T-helper 17 cell (primary cell): ENCODE measurements at regions not wholly inside any gene's neighbourhood (a gene's known extent, or its start where the extent isn't known, plus 50 kb on each side); places are given as distances from the start of the nearest gene placed in this dataset.

ENCODE experiments used
- ATAC-seq: fragments of 150-1000 bp; cut with Tn5 transposase; 2 replicates; pipeline ENCODE4 v1.10.0; 2021; ENCODE audit warnings: mild to moderate bottlenecking, moderate library complexity
- DNase-seq, 3 donors: peaks; one replicate each; pipeline versions ENCODE4 v3.0.0 to v3.0.0-alpha.2; 2020 to 2021
- H3K9me3 ChIP-seq: one replicate; pipeline ENCODE4 v1.7.0; 2013; ENCODE audit warnings: low read length, mild to moderate bottlenecking; ENCODE audit not compliant: control insufficient read depth, poor library complexity, severe bottlenecking
- H3K27ac Mint-ChIP-seq: one replicate; pipeline ENCODE4 v1.8.0; 2022; ENCODE audit warnings: mild to moderate bottlenecking, moderate library complexity, mixed read lengths
- H3K27me3 Mint-ChIP-seq: one replicate; pipeline ENCODE4 v1.8.0; 2022; ENCODE audit warnings: mixed read lengths
- H3K36me3 Mint-ChIP-seq: one replicate; pipeline ENCODE4 v1.8.0; 2022; ENCODE audit warnings: low read depth, mixed read lengths
- H3K4me1 Mint-ChIP-seq: one replicate; pipeline ENCODE4 v1.8.0; 2022; ENCODE audit warnings: mild to moderate bottlenecking, mixed read lengths
- H3K4me3 Mint-ChIP-seq: one replicate; pipeline ENCODE4 v1.8.0; 2022; ENCODE audit warnings: mild to moderate bottlenecking, moderate library complexity, mixed read lengths

DNA sequence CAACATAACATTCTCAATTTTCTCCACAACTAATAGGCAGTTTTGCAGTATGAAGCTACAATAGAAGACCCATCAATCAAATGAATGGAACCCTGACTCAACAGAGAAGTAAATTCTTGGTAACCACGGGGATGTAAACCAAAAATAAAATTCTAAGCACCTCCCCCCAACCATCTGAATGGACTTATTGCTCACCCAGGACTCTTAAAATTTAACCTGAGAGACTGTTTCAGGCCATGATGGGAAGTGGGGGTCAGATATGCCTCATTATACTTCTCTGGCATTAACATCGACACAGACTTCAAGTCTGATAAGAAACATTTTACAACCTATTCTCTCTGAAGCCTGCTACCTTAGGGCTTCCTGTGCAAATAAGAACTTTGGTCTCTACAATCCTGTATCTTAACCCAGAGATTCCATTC, 620.9 kb downstream of the TLL1 start:
- H3K4me1 Mint-ChIP-seq: no peaks in the 10 kb centered on the region
- H3K27me3 Mint-ChIP-seq: no peaks in the 10 kb centered on the region
- no peak for ATAC-seq
- H3K9me3 ChIP-seq: peaks cover 2% of the 10 kb centered on the region
- H3K36me3 Mint-ChIP-seq: no peaks in the 10 kb centered on the region
- DNase-seq: no peak
- no peak overlapping the region for H3K4me3 Mint-ChIP-seq
- H3K27ac Mint-ChIP-seq: no peak overlapping the region

DNA sequence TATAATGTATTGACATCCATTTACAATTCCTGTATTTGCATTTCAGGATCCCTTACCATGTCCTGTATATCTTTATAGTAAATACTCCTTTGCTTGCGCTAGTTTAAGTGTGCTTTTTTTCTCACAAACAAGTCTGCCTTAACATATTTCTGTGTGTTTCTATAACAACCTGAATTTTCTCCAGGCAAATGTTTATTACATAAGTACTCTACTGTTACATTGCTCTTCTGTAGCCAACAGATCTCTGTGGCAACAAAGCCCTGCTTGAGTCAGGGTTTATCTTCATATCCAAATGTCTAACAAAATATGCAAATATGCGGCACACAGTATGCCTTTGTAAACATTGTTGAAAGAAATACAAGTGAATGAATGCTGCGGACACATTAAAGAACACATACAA, 625.5 kb downstream of the TLL1 start:
- Mint-ChIP-seq H3K36me3 (no peaks in the 10 kb centered on the region), H3K4me3 (no peak overlapping the region), H3K4me1 (no peaks in the 10 kb centered on the region), H3K27ac (no peak overlapping the region), H3K27me3 (no peaks in the 10 kb centered on the region)
- ATAC-seq (no peak), DNase-seq (no peak)
- H3K9me3 ChIP-seq: peaks cover 2% of the 10 kb centered on the region

DNA sequence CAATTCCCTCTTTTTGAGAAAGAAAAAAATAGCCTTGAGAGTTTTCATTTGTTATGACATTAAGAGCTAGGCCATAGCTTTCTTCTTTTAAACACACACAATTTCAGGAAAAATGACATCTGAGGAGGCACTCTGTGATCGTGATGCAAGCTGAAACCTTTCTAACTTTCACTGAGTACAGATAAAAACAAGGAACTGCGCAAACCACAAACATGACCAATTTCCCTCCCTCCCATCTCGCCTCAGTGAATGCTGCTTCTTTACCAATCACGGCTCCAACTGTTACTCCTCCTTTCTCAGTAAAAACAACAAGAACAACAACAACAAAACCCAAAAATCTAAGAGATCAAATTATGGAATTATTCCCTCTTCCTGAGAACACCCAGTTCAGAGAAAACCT, 626.8 kb downstream of the TLL1 start:
- H3K4me1 Mint-ChIP-seq: no peaks in the 10 kb centered on the region
- no peaks in the 10 kb centered on the region for H3K36me3 Mint-ChIP-seq
- no peak for DNase-seq

DNA sequence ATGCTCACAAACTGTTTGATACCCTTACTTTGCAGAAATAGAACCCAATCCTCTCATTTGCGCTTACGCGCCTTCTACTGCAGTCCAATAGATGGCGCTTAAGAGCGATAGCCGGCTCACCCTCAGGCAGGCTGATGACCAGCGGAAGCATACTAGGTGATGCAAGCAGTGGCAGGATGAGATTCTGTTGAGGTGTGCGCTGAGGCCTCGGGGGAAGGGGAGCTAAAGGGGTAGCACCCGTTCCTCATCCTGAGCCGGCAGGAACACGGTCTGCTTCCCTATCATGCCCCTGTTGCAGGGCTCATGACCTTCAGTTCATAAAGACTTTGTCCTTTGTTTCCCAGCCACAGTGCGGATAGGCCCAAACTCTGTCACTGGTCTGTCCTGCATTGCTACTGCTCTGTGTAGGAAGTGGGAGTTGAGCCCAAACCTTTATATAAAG, 628.9 kb downstream of the TLL1 start:
- no peaks in the 10 kb centered on the region for H3K27me3 Mint-ChIP-seq
- no peak for DNase-seq
- H3K4me1 Mint-ChIP-seq: no peaks in the 10 kb centered on the region
- no peak overlapping the region for H3K27ac Mint-ChIP-seq
- no peak overlapping the region for H3K4me3 Mint-ChIP-seq
- no peaks in the 10 kb centered on the region for H3K36me3 Mint-ChIP-seq
- no peak for ATAC-seq
- peaks cover 4% of the 10 kb centered on the region for H3K9me3 ChIP-seq

More for the DNA sequence above, 626.8 kb downstream of the TLL1 start:
- no peak overlapping the region for H3K27ac Mint-ChIP-seq
- no peak overlapping the region for H3K4me3 Mint-ChIP-seq
- H3K9me3 ChIP-seq: peaks cover 2% of the 10 kb centered on the region
- H3K27me3 Mint-ChIP-seq: no peaks in the 10 kb centered on the region
- ATAC-seq: no peak

DNA sequence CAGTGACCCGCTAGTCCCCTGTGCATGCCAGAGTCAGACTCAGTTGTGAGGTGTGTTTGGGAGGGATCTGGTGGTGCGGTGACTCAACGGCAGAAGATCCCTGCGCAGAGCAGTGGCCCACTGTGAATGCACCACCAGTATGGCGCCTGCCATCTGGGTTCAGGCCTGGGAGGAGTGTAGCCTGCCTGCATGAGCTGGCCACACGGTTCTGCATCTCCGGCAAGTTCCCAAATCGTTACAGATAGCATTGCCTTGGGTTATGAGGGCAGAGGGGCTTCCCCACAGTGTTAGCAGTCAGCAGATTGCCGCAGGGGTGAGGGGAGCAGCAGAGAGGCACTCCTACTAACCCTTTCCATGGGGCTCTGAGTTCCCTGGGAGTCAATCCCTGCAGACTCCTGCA, 629.6 kb downstream of the TLL1 start:
- Mint-ChIP-seq H3K4me3 (no peak overlapping the region), H3K4me1 (no peaks in the 10 kb centered on the region), H3K36me3 (no peaks in the 10 kb centered on the region), H3K27ac (no peak overlapping the region), H3K27me3 (no peaks in the 10 kb centered on the region)
- peaks cover 4% of the 10 kb centered on the region for H3K9me3 ChIP-seq
- no peak for ATAC-seq
- no peak for DNase-seq

DNA sequence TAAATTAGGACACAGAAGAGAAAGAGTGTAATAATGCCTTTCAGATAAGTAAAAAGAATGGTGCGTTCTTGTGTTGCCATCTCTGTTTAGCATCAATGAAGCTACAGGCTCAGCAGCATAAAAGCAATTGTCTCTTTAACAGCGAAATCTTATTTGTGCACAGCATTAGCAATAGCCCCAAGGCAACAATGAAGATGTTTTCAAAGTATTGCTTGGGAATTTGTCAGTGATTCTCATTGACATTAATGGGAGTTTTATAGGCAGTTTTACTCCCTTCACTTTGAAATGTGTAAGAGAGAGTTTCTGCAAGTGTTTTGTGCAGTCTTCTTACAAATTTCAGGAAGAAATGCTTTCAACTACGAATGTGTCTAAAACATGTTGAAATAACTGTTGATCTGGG, 633.0 kb downstream of the TLL1 start:
- no peaks in the 10 kb centered on the region for H3K27me3 Mint-ChIP-seq
- no peak overlapping the region for H3K27ac Mint-ChIP-seq
- no peak for ATAC-seq
- DNase-seq: no peak
- peaks cover 2% of the 10 kb centered on the region for H3K9me3 ChIP-seq
- H3K36me3 Mint-ChIP-seq: no peaks in the 10 kb centered on the region
- no peaks in the 10 kb centered on the region for H3K4me1 Mint-ChIP-seq
- no peak overlapping the region for H3K4me3 Mint-ChIP-seq

DNA sequence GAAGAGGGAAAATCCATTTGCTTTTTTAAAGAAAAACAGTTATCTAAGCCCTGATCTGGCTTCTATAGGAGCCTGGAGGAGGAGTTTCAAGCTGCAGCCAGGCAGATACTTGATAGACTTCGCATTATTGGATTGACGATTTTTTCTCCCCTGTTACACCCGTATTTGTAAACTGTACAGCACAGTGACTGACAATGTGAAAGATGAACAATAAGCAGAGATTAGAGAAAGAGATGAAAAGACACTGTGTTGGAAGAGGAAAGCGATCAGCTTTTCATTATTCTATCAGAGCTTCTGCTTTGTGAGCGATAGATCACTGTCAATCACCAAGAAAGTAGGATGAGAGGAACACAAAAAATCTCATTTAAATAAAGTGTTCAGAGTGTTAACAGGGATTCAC, 639.2 kb downstream of the TLL1 start:
- Mint-ChIP-seq H3K4me3 (no peak overlapping the region), H3K4me1 (no peaks in the 10 kb centered on the region), H3K36me3 (no peaks in the 10 kb centered on the region), H3K27me3 (no peaks in the 10 kb centered on the region), H3K27ac (no peak overlapping the region)
- H3K9me3 ChIP-seq: no peaks in the 10 kb centered on the region
- DNase-seq (no peak), ATAC-seq (no peak)

DNA sequence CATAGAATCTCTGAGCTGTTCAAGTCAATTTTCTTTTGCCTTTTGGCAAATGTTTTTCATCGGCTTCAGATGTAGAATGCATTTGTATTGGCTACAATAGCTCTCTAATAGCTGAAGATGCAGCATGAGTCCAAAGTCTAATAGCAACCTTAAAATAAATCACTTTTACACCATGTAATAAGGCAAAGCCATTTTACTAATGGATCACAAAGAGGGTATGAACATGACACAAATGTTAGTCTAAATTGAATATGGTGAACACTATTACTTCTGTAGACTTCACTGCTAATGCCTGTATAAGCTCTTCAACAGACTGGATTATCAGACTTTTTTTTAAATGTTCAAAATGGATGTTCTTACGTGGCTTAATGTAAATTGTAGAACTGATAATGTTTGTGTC, 645.3 kb downstream of the TLL1 start:
- Mint-ChIP-seq H3K27ac (no peak overlapping the region), H3K36me3 (no peaks in the 10 kb centered on the region), H3K4me1 (no peaks in the 10 kb centered on the region), H3K27me3 (no peaks in the 10 kb centered on the region), H3K4me3 (no peak overlapping the region)
- no peak for DNase-seq
- no peaks in the 10 kb centered on the region for H3K9me3 ChIP-seq
- ATAC-seq: no peak

DNA sequence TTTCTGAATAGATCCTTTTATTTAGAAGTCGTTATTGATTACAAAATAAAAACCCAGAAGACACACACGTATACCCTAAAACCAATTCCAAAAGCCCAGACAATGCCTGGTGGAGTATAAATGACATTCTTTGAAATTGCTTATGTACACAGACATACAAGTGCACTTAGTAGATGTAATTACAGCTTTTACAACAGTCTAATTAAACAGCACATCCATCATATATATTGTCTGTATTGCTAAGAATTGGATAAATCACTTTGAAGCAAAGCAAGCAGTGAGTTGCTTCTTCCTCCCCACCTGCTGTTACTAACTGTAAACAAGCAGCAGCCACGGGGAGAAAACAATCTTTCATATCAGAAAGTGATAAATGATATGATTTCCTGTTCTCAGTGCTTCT, 645.7 kb downstream of the TLL1 start:
- H3K27me3 Mint-ChIP-seq: no peaks in the 10 kb centered on the region
- no peaks in the 10 kb centered on the region for H3K9me3 ChIP-seq
- no peak overlapping the region for H3K27ac Mint-ChIP-seq
- ATAC-seq (no peak), DNase-seq (no peak)
- H3K36me3 Mint-ChIP-seq: no peaks in the 10 kb centered on the region
- H3K4me3 Mint-ChIP-seq: no peak overlapping the region
- no peaks in the 10 kb centered on the region for H3K4me1 Mint-ChIP-seq

DNA sequence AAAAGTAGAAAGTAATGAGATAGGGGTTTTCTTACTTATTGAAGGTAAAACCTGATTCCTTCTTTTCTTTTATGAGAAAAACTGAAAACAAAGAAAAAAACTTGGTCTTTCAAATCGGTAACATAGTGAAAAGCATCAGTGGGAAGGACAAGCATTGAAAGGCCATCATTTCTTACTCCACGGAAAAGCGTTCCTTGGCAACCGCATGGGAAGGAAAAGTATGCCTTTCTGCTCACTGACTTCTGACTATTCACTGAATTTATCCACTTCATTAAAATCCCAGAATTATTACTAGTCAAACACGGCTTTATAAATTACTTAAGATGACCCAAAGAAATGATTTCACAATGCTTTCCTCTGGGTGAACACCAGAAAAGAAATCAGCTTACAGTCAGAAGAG, 646.7 kb downstream of the TLL1 start:
- H3K9me3 ChIP-seq: no peaks in the 10 kb centered on the region
- H3K36me3 Mint-ChIP-seq: no peaks in the 10 kb centered on the region
- H3K27me3 Mint-ChIP-seq: no peaks in the 10 kb centered on the region
- no peak overlapping the region for H3K27ac Mint-ChIP-seq
- ATAC-seq (no peak), DNase-seq (no peak)
- no peak overlapping the region for H3K4me3 Mint-ChIP-seq
- no peaks in the 10 kb centered on the region for H3K4me1 Mint-ChIP-seq

DNA sequence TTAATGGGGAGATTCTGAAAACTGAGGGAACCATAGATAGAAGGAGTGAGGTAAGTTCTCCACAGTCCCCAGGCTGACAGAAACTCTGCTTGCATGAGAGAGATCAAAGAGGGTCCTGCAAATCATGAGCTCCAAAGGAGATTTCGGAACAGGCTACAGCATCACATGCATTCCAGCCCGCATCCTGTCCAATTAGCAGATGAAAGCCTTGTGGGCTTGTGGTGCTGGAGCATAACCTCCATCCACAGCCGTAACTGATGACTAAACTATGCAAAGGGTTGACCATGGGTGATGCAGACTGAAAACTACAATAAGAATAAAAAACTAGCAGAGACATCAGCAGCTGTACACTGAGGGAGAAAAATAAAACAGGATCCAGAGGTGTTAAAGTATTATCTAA, 654.5 kb downstream of the TLL1 start:
- ATAC-seq (no peak), DNase-seq (no peak)
- Mint-ChIP-seq H3K27me3 (no peaks in the 10 kb centered on the region), H3K4me1 (no peaks in the 10 kb centered on the region), H3K4me3 (no peak overlapping the region), H3K36me3 (no peaks in the 10 kb centered on the region), H3K27ac (no peak overlapping the region)
- no peaks in the 10 kb centered on the region for H3K9me3 ChIP-seq

DNA sequence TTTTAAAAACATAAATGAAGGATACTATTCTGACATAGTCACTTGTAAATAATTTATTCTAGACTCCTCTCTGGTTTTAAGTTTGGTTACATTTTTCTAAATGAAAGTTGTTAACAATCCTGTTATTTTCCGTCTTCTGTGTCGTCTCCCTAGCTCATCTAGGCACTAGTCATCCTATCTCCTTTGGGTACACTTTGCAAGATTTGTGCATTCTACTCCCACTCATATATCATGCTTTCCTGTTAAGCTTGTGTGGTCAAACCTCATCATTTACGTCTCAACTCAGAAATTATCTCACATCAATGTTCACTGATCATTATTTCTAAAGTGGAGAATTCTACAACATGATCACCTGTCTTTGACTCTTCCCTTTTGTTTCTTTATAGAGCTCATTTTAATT, 658.7 kb downstream of the TLL1 start:
- Mint-ChIP-seq H3K27me3 (no peaks in the 10 kb centered on the region), H3K4me1 (no peaks in the 10 kb centered on the region)
- no peak for ATAC-seq

DNA sequence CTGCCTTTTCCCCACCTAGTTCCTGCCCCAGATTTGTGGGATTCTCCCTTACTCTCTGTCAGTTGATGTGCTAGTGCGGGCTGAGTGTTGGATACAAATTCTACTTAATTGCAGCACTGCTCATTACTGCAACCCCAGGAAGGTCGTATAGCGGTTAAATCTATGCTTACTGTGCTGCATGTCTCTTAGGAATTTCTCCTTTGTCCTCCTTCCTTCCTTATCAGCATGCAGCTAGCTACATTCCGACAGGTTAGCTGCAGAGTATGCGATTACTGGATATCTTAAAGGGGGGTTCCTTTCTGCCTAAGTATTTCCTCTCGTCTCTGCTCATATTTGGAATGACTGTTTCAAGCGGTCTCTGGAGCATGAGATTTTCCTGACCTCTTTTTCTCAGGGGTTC, 662.8 kb downstream of the TLL1 start:
- no peak overlapping the region for H3K4me3 Mint-ChIP-seq
- H3K27ac Mint-ChIP-seq: no peak overlapping the region
- H3K4me1 Mint-ChIP-seq: no peaks in the 10 kb centered on the region
- ATAC-seq (no peak), DNase-seq (no peak)
- no peaks in the 10 kb centered on the region for H3K9me3 ChIP-seq
- H3K27me3 Mint-ChIP-seq: no peaks in the 10 kb centered on the region
- H3K36me3 Mint-ChIP-seq: no peaks in the 10 kb centered on the region

More for the DNA sequence above, 658.7 kb downstream of the TLL1 start:
- no peak overlapping the region for H3K4me3 Mint-ChIP-seq
- H3K36me3 Mint-ChIP-seq: no peaks in the 10 kb centered on the region
- H3K27ac Mint-ChIP-seq: no peak overlapping the region
- no peaks in the 10 kb centered on the region for H3K9me3 ChIP-seq
- no peak for DNase-seq

DNA sequence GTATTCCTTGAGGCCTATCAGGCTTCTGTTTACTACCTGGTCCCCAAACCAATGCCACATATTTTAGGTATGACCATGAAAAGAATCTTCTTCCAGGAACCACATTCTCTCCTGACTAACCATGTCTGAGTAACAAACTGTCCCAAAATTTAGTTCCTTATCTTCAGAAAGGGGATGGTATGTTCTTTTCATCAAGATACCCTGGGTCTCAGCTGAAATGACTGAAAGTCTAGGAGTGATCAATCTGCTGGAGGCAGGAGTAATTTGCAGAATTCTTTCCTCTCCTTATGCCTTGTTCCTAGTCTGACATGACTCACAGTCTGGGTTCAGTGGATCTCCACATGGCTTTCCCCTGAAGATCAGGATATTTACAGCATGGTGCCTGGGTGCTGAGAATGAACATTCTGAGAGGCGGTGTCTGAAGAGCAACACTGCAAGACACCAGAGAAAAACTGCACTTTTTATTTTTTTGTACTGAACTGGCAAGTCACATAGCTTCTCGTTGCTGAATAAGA, 665.5 kb downstream of the TLL1 start:
- Mint-ChIP-seq H3K4me1 (no peaks in the 10 kb centered on the region), H3K4me3 (no peak overlapping the region), H3K27ac (no peak overlapping the region), H3K27me3 (no peaks in the 10 kb centered on the region), H3K36me3 (no peaks in the 10 kb centered on the region)
- ATAC-seq (no peak), DNase-seq (no peak)
- H3K9me3 ChIP-seq: no peaks in the 10 kb centered on the region

DNA sequence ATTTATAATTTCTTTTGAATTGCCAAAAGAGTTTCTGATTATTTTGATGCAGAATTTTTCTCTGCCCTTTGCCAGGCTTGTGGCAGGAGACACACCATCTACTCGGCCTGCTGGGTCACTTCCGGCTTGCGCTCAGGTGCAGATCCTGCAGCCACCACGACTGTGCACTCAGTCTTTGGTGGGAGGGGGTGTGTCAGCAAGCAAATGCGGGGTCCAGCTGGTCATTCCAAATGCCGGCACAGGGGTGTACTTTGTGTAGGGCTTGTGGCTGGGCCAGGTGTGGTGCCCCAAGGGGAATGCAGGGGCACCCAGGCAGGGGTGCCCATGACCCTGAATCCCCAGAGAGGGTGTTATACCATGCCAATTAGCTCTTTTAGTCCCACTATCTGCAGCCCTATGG, 673.0 kb downstream of the TLL1 start:
- ATAC-seq: no peak
- H3K4me3 Mint-ChIP-seq: no peak overlapping the region

More for the DNA sequence above, 673.0 kb downstream of the TLL1 start:
- H3K9me3 ChIP-seq: no peaks in the 10 kb centered on the region
- DNase-seq: no peak
- H3K27me3 Mint-ChIP-seq: no peaks in the 10 kb centered on the region
- H3K4me1 Mint-ChIP-seq: no peaks in the 10 kb centered on the region
- no peaks in the 10 kb centered on the region for H3K36me3 Mint-ChIP-seq
- no peak overlapping the region for H3K27ac Mint-ChIP-seq
